PFSK-1 (cell line): ENCODE measurements at regions not wholly inside any gene's neighbourhood (a gene's known extent, or its start where the extent isn't known, plus 50 kb on each side); places are given as distances from the start of the nearest gene placed in this dataset.

Experiments used
- FOXP2 ChIP-seq: optimal IDR thresholded peaks from 2 replicates; pipeline ENCODE3; 2011; ENCODE audit warnings: borderline replicate concordance, control low read depth, inconsistent platforms; ENCODE audit not compliant: insufficient read depth; ENCODE audit errors: extremely low read length, extremely low read depth
- POLR2AphosphoS5 ChIP-seq: IDR thresholded peaks from 2 replicates; pipeline ENCODE4 v1.6.1; 2012; ENCODE audit warnings: low read depth, mild to moderate bottlenecking, control low read depth, low read length, moderate library complexity
- REST ChIP-seq, 2 experiments: IDR thresholded peaks; 2 replicates each; pipeline versions ENCODE4 v1.6.1 to v1.8.0; 2011 to 2012; ENCODE audit warnings: low read depth in 2 of 2, low read length in 2 of 2, control low read depth in 1 of 2, inconsistent platforms in 1 of 2, mild to moderate bottlenecking in 1 of 2, moderate library complexity in 1 of 2; ENCODE audit not compliant: insufficient read depth in 1 of 2
- SIN3A ChIP-seq: IDR thresholded peaks from 2 replicates; pipeline ENCODE4 v1.6.1; 2012; ENCODE audit warnings: mild to moderate bottlenecking, low read length, moderate library complexity, borderline replicate concordance; ENCODE audit not compliant: insufficient read depth
- TAF1 ChIP-seq: IDR thresholded peaks from 2 replicates; pipeline ENCODE4 v1.6.1; 2012; ENCODE audit warnings: low read length, control low read depth, borderline replicate concordance; ENCODE audit not compliant: insufficient read depth

- no peak for TF ChIP-seq REST (IDR thresholded peaks at IDR 0.05; ENCODE audit: insufficient read depth in 1 of 2, low read depth in 2 of 2, low read length in 2 of 2)
- no peak for TF ChIP-seq POLR2AphosphoS5
- no peak for TF ChIP-seq SIN3A
- no peak for TF ChIP-seq TAF1
- no peak for TF ChIP-seq FOXP2
These were observed 296.5 kb upstream of the RASGRP1 start for GRCh38 chr15:38861108-38861507.
